ENCODE measurements at regions not wholly inside any gene's neighbourhood (a gene's known extent, or its start where the extent isn't known, plus 50 kb on each side); places are given as distances from the start of the nearest gene placed in this dataset.

DNA sequence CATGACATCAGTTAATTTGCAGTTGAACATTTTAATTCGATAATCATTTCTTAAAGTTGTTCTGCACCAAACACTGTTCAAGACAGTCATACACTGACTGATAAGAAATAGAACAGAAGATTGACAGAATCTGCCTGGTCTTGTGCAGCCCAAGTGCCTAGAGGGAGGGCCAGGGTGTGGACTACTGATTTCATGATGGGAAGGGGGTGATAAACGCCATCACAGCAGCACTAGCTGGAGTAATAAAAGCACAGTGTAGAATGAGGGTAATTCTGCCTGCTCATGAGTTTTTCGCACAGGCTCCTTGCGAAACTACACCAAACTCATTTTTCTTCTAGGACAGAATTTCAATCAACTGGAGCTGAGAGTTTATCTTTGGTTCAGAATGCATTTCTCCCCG is 270.1 kb downstream of the ARL4A start:
- TF ChIP-seq, protein P1, sequence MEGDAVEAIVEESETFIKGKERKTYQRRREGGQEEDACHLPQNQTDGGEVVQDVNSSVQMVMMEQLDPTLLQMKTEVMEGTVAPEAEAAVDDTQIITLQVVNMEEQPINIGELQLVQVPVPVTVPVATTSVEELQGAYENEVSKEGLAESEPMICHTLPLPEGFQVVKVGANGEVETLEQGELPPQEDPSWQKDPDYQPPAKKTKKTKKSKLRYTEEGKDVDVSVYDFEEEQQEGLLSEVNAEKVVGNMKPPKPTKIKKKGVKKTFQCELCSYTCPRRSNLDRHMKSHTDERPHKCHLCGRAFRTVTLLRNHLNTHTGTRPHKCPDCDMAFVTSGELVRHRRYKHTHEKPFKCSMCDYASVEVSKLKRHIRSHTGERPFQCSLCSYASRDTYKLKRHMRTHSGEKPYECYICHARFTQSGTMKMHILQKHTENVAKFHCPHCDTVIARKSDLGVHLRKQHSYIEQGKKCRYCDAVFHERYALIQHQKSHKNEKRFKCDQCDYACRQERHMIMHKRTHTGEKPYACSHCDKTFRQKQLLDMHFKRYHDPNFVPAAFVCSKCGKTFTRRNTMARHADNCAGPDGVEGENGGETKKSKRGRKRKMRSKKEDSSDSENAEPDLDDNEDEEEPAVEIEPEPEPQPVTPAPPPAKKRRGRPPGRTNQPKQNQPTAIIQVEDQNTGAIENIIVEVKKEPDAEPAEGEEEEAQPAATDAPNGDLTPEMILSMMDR (IDR thresholded peaks at IDR 0.05; ENCODE audit: low read length): no peak
- no peak for TF ChIP-seq EZH2phosphoT487 (IDR thresholded peaks at IDR 0.05; ENCODE audit: low read length)
